GM12892 (cell line): ENCODE measurements at regions not wholly inside any gene's neighbourhood (a gene's known extent, or its start where the extent isn't known, plus 50 kb on each side); places are given as distances from the start of the nearest gene placed in this dataset.
"Not testable (repeated sequence)": the region's sequence is repeated elsewhere in the genome, so short reads cannot be mapped to it uniquely, and the experiment has no call there.

ENCODE experiments used
- DNase-seq: peaks from one replicate; pipeline ENCODE4 v3.0.0; 2011; ENCODE audit not compliant: insufficient read length
- FAIRE-seq: peaks from 2 replicates; lab custom pipeline; 2011; peaks lifted over from hg19 to GRCh38; lab: Jason Lieb, UNC
- POLR2A ChIP-seq: IDR thresholded peaks from 2 replicates; pipeline ENCODE4 v1.6.1; 2011; ENCODE audit warnings: low read depth, low read length, control low read depth
- POLR2AphosphoS5 ChIP-seq: IDR thresholded peaks from 2 replicates; pipeline ENCODE4 v1.6.1; 2011; ENCODE audit warnings: low read depth, low read length, control low read depth
- TAF1 ChIP-seq: IDR thresholded peaks from 2 replicates; pipeline ENCODE4 v1.6.1; 2011; ENCODE audit warnings: low read depth, mild to moderate bottlenecking, control low read depth, low read length, borderline replicate concordance

DNA sequence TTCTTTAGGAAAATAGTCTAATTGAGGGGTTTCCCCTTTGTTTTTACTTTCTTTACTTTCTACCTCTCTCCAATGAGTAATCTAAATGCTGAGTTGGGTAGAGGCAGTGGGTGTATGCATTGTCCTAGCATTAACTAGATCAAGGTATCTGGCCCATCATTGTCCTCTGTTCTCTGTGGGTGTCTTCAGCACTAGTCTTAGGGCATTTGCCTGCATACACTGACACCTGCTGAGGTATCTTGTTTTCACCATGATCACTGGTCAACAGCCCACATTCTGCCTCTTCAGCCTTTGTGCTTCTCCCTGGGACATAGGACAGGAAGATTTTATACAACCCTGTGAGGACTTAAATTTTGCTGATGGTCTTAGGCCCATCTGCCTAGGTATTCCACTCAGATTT, 371.1 kb downstream of the RAB38 start:
- FAIRE-seq (no peak), DNase-seq (no peak)
- TF ChIP-seq TAF1 (no peak), POLR2AphosphoS5 (no peak)

DNA sequence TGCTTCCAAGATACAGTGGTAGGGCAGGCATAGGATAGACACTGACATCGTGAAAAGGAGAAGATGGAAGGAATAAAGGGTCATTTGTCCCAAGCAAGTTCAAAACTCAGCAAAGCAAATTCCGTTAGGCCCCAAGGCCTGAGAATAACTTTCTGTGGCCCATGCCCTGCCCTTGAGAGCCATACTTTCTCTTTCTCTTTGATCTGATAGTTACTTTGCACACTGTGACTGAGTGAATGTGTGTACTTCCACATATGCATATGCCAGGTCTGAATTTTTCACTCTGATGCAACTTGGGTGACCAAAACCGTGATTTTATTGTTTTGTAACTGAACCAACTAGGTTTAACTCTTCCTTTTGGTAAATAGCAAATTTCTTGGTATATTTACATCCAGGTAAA, 371.5 kb downstream of the RAB38 start:
- DNase-seq = no peak
- FAIRE-seq = no peak
- no peak for TF ChIP-seq POLR2A
- TF ChIP-seq POLR2AphosphoS5 = no peak
- no peak for TF ChIP-seq TAF1

DNA sequence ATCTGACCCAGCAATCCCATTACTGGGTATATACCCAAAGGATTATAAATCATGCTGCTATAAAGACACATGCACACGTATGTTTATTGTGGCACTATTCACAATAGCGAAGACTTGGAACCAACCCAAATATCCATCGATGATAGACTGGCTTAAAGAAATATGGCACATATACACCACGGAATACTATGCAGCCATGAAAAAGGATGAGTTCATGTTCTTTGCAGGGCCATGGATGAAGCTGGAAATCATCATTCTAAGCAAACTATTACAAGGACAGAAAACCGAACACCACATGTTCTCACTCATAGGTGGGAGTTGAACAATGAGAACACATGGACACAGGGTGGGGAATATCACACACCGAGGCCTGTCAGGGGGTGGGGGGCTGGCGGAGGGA, 390.4 kb downstream of the RAB38 start:
- DNase-seq, FAIRE-seq: not testable (repeated sequence)

DNA sequence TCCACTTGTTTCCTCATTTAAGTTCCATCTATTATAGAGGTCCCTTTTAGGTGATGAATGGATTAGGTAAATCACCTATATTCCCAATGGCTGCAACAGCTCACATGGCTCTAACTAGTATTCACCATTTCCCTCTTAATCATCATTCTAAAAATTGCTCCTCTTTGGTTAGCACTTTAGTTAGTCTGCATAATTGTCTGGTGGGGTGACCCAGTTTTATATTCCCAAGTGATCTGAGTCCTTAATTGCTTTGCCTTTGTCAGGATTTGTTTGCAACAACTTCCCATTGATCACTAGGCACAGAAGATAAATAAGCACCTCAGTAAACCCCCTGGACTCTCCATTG, 395.2 kb downstream of the RAB38 start:
- TF ChIP-seq TAF1 = no peak
- no peak for TF ChIP-seq POLR2A
- TF ChIP-seq POLR2AphosphoS5 = no peak
- no peak for FAIRE-seq
- DNase-seq = no peak

DNA sequence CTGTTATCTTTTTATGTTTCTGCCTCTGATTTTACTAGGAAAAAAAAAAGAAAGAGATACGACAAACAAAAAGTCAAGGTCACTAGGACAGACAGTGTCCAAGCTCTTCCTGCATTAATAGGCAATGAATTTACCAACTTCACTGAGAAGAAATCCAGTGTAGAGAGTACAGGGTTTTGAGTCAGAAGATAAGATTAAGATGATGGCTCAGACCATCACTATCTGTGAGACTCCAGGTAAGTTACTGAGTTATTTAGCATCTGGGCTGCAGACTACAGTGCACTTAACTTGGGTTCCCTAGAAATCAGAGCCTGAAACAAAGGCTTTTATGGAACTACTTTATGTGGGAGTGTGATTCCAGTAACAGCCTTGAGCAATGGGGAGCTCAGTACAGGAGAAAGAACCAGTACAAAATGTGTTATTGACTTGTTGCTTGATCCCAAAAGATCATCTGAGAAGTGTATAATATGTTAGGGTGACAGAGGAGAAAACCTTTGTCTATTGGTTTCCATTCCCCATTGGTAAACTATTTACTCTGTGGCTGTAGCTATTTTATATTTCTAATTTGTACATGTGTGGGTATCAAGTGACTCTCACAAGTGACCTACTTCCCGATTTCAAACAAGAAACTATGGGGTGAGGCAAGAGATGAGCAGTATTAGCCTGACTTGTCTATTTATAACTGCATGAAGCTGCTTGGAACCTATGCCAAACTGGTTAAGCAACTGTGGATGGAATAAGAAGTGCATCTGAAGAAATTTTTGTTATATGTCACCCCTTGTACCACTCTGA, 395.8 kb downstream of the RAB38 start:
- DNase-seq = no peak

DNA sequence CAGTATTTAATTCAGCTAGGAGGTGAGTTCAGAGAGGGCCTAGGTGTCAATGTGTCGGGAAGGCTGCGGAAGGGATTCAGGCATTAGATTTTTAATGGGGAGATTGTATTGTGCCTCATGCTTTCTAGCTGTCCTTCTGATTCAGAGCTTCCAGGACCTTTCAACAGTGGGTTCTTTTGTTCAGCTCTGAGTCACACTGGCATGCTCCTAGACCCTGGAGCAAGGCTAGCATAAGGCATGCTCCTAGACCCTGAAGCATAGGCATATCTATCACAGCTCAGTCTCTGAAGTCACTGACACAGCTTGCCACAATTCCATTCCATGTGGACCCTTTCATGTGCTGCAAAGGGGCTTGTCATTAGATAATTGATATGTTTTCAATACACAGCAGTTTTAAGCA, 396.9 kb downstream of the RAB38 start:
- FAIRE-seq (no peak), DNase-seq (no peak)
- TF ChIP-seq TAF1 = no peak
- TF ChIP-seq POLR2A = no peak
- no peak for TF ChIP-seq POLR2AphosphoS5

More for the DNA sequence above, 395.8 kb downstream of the RAB38 start:
- peak; percentile 17 for FAIRE-seq
- TF ChIP-seq POLR2A (no peak), POLR2AphosphoS5 (no peak), TAF1 (no peak)

DNA sequence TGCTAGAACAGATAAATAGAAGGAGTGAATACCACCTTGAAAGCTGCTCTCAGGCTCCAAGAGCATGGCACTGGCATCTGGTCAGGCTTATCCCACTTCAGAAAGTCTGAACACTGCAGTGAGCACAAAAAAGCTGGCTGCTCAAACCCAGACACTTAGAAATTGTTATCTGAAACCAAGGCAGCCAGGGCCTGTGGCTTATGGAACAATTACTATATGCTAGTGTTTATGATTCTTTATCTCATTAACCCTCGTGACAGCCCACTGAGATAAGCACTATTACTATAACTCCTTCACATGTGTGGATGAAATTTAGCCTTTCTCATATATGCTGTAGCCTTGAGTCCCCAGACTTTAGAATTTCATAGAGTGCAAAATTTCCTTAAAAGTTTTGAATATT, 400.2 kb downstream of the RAB38 start:
- FAIRE-seq (no peak), DNase-seq (no peak)
- no peak for TF ChIP-seq POLR2AphosphoS5
- no peak for TF ChIP-seq POLR2A
- TF ChIP-seq TAF1 = no peak

DNA sequence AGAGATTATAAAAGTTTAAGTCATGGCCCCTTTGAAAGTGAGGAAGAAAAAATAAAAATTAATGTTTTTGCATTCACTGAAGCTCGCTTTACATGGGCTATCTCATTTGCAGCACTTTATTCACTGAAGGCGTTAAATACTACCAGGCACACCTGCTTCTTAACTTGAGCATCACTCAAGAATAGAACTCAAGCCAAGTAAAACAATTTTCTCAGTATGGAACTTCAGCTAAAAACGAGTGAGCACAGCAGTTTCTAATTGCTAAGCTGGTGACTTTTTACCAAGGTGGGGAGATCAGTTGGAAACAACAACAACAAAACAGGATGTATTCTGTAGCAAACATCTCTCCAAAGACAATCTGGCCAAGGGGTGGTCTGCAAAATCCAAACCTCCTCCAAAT, 405.6 kb downstream of the RAB38 start:
- no peak for FAIRE-seq
- TF ChIP-seq TAF1 (no peak), POLR2A (no peak), POLR2AphosphoS5 (no peak)
- DNase-seq = no peak

DNA sequence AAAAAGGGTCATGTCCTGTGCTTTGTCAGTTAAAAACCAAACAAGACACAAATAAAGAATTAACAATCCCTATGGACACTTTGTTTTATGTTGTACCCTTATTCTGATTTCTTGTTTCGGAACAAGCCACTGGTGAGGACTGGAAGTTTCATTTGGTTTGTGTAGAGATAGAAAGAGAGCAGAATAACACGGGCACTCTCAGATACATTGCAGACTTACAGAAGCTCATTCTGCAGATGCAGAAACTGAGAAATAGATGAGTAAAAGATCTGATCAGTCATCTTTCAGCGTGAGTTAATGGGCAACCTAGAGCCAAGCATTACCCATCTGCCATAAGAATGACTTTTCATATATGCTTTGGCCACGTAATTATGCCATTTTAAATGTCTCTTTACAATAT, 407.6 kb downstream of the RAB38 start:
- DNase-seq = no peak
- TF ChIP-seq POLR2A (no peak), TAF1 (no peak), POLR2AphosphoS5 (no peak)
- FAIRE-seq = no peak

DNA sequence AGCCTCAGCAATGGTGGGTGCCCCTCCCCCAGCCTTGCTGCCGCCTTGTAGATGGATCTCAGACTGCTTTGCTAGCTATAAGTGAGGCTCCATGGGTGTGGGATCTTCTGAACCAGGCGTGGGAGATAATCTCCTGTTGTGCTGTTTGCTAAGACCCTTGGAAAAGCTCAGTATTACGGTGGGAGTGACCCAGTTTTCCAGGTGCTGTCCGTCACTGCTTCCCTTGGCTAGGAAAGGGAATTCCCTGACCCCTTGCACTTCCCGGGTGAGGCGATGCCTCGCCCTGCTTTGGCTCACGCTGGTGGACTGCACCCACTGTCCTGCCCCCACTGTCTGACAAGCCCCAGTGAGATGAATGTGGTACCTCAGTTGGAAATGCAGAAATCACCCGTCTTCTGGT, 411.2 kb downstream of the RAB38 start:
- FAIRE-seq, DNase-seq: not testable (repeated sequence)

DNA sequence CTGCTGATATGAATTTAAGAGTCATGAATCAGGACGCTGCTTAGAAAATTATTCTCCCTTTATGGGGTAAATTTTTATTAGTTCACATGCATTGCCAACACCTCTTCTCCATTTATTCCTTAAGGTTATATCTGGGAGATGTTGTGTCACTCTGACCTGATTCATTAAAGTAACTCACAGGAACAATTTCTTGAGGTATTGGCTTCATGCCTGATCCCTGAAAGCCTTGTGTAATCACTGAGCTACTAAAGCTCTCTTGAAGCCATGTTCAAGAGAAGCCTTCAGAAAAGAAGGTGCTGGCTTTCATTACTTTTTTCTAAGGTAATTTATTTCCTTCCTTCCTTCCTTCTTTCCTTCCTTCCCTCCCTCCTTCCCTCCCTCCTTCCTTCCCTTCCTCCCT, 420.6 kb downstream of the RAB38 start:
- TF ChIP-seq POLR2A (no peak), TAF1 (no peak), POLR2AphosphoS5 (no peak)
- no peak for DNase-seq
- FAIRE-seq = no peak

DNA sequence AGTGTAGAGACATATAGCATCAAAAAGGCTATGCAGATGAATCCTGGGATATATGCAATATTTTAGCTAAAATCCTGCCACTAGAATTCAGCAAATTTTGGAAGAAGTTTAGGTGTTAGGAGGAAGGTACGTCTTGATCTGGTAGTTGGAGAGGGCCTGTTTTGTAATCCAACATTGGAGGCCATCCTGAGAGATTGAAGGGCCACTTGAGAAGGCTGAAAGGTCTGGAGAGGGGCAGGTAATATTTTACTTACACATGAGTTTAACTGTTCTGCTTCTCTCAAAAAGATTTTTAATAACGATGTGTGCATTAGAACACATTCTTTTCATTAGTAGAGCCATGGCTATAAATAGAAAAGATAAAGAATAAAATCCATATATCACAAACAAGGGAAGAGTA, 422.1 kb downstream of the RAB38 start:
- no peak for DNase-seq
- FAIRE-seq = no peak
- no peak for TF ChIP-seq POLR2A
- TF ChIP-seq POLR2AphosphoS5 = no peak
- TF ChIP-seq TAF1 = no peak

DNA sequence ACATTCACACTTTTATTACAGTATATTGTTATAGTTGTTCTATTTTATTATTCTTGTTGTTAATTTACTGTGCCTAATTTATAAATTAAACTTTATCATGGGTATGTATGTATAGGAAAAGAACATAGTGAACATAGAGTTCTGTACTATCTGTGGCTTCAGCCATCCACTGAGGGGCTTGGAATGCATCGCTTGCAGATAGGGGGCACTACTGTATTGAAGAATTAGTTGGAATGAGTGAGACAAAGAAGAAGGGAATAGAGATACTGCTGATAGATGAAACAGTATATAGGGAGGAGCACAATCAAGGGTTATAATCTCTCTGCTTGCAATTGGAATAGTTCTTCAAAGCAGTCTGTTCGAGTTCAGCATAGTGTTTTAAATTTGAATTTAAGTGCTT, 432.2 kb downstream of the RAB38 start:
- no peak for FAIRE-seq
- TF ChIP-seq POLR2AphosphoS5 (no peak), POLR2A (no peak), TAF1 (no peak)
- DNase-seq = no peak
